Endothelial cell of umbilical vein (primary cell): ENCODE measurements at regions not wholly inside any gene's neighbourhood (a gene's known extent, or its start where the extent isn't known, plus 50 kb on each side); places are given as distances from the start of the nearest gene placed in this dataset.

Experiments used
- BruUV-seq: library from RNA; stranded (reverse); fragments of 400-500 nt; replicated peaks from 2 replicates; lab custom pipeline; 2021; lab: Mats Ljungman, UMichigan
- CTCF ChIA-PET: fragments of 300-600, 350-600 bp; sonication (Branson Sonifier 250); formaldehyde crosslinking; loops from one replicate; lab custom pipeline; 2021; ENCODE audit warnings: antibody characterized with exemption, inconsistent platforms; lab: Charles Lee
- POLR2A ChIA-PET: fragments of 300-600, 350-600 bp; sonication (Branson Sonifier 250); formaldehyde crosslinking; loops from one replicate; lab custom pipeline; 2021; ENCODE audit warnings: antibody characterized with exemption, inconsistent platforms; lab: Charles Lee
- DNase-seq: peaks from one replicate; pipeline ENCODE4 v3.0.0-alpha.2; 2011; ENCODE audit warnings: low read depth, low spot score
- FAIRE-seq: peaks from 2 replicates; lab custom pipeline; 2011; peaks lifted over from hg19 to GRCh38; lab: Jason Lieb, UNC
- H2AFZ ChIP-seq: 2 replicates; pipeline ENCODE4 v1.6.0; 2012; ENCODE audit warnings: low read depth, low read length, control low read depth, inconsistent platforms
- H3K27ac ChIP-seq: 2 replicates; pipeline ENCODE4 v1.5.1; 2011; ENCODE audit warnings: low read depth, mild to moderate bottlenecking, control low read depth, low read length, moderate library complexity; ENCODE audit not compliant: insufficient read depth
- H3K27me3 ChIP-seq, 2 experiments: 2 replicates each; pipeline versions ENCODE4 v1.6.0 to v1.6.1; 2011; ENCODE audit warnings: low read length in 2 of 2, mixed read lengths in 1 of 2; ENCODE audit not compliant: control insufficient read depth in 2 of 2, insufficient read depth in 2 of 2
- H3K36me3 ChIP-seq, 2 experiments: 2 replicates in 1 of 2; 3 replicates in 1 of 2; pipeline ENCODE4 v1.5.1; 2011; ENCODE audit warnings: low read length in 2 of 2, mild to moderate bottlenecking in 1 of 2, moderate library complexity in 1 of 2; ENCODE audit not compliant: control insufficient read depth in 2 of 2, insufficient read depth in 2 of 2; ENCODE audit errors: extremely low read depth in 1 of 2
- H3K4me1 ChIP-seq: 3 replicates; pipeline ENCODE4 v1.5.1; 2011; ENCODE audit warnings: mild to moderate bottlenecking, low read length; ENCODE audit not compliant: control insufficient read depth, insufficient read depth; ENCODE audit errors: extremely low read depth
- H3K4me2 ChIP-seq: 2 replicates; pipeline ENCODE4 v1.6.1; 2011; ENCODE audit warnings: low read length, control low read depth, mixed read lengths; ENCODE audit not compliant: insufficient read depth
- H3K4me3 ChIP-seq, 3 experiments: fragments of 200-600 bp in 1 of 3; sonication (generic), shearing (Covaris generic) in 1 of 3; replicated peaks in 1 of 3; 2 replicates each; pipeline ENCODE4 v1.5.1; 2011 to 2016; ENCODE audit warnings: control low read depth in 3 of 3, low read length in 3 of 3, mild to moderate bottlenecking in 2 of 3, inconsistent platforms in 1 of 3, low read depth in 1 of 3, moderate library complexity in 1 of 3; ENCODE audit not compliant: insufficient read depth in 1 of 3
- H3K79me2 ChIP-seq: 2 replicates; pipeline ENCODE4 v1.6.0; 2012; ENCODE audit warnings: low read length, inconsistent platforms; ENCODE audit not compliant: control insufficient read depth, insufficient read depth
- H3K9ac ChIP-seq: replicated peaks from 2 replicates; pipeline ENCODE3; 2011; ENCODE audit warnings: low read length, control low read depth; ENCODE audit not compliant: insufficient read depth; ENCODE audit errors: extremely low read depth
- H3K9me1 ChIP-seq: replicated peaks from 3 replicates; pipeline ENCODE4 v1.6.0; 2011; ENCODE audit warnings: mild to moderate bottlenecking, low read length; ENCODE audit not compliant: control insufficient read depth, insufficient read depth; ENCODE audit errors: extremely low read depth
- H3K9me3 ChIP-seq: replicated peaks from 2 replicates; pipeline ENCODE4 v1.5.1; 2012; ENCODE audit warnings: low read length, inconsistent platforms; ENCODE audit not compliant: control insufficient read depth, insufficient read depth
- H4K20me1 ChIP-seq: replicated peaks from 2 replicates; pipeline ENCODE3; 2011; ENCODE audit warnings: mild to moderate bottlenecking, low read length; ENCODE audit not compliant: control insufficient read depth, insufficient read depth; ENCODE audit errors: extremely low read depth
- JUN ChIP-seq: IDR thresholded peaks from 2 replicates; pipeline ENCODE4 v1.6.1; 2011; ENCODE audit warnings: borderline replicate concordance, low read depth; ENCODE audit not compliant: insufficient read length, insufficient read depth
- POLR2A ChIP-seq: IDR thresholded peaks from 2 replicates; pipeline ENCODE4 v1.6.1; 2012; ENCODE audit warnings: low read depth, mild to moderate bottlenecking, control low read depth, low read length
- POLR2AphosphoS5 ChIP-seq: IDR thresholded peaks from 2 replicates; pipeline ENCODE4 v1.6.1; 2012; ENCODE audit warnings: low read depth, mild to moderate bottlenecking, control low read depth, low read length, moderate library complexity; ENCODE audit not compliant: insufficient read depth
- dilution Hi-C: fragments of 300-500 bp; cut with MboI; formaldehyde crosslinking; loops from one replicate; pipeline ENCODE4 v1.15.0; 2019; ENCODE audit warnings: low sequenced_read_pairs; ENCODE audit not compliant: extremely low pct_ligation_motif_present
- intact Hi-C: fragments of 100-400 bp; cut with micrococcal nuclease; formaldehyde crosslinking; loops from one replicate; pipeline ENCODE4 v1.10.0; 2022

DNA sequence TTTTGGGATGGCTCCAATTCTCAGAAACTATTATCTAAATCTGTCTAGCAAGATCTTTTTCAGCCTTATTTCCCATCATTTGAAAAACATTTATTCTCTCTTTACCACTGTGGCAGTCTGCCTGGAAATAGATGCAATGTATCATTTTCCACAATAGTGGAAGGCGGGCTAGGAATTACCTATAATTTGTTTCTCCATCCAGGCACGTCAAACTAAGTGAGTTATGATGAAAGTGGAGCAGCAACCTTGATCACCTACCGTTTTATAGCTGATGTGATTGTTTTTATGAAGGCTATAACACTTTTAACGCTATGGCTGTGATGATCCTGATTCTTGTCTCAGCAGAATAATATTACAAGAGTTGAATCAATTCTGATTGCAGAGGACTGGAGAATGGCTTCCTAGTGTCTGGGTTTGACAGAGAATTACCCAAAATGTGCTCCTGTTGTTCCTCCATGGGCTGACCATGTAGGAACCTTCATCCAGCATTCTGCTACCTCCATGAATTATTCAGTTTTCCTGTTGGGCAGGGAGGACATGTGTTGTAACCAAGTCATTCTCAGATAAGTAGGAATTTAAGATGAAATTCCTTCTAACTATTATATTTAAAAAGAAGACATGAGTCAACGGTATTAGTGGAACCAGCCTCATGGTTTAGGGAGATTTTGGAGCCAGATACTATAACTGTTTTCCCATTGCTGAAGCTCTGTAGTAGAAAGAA lies 231.5 kb upstream of the SGO1 start:
- Histone ChIP-seq H3K36me3 (no peaks in the 10 kb centered on the region), H3K4me1 (no peaks in the 10 kb centered on the region), H3K9ac (no peak overlapping the region), H3K27me3 (no peaks in the 10 kb centered on the region), H2AFZ (no peak overlapping the region), H3K4me2 (no peak overlapping the region), H3K9me3 (no peaks in the 10 kb centered on the region), H4K20me1 (no peaks in the 10 kb centered on the region), H3K27ac (no peak overlapping the region), H3K4me3 (no peak overlapping the region), H3K9me1 (no peaks in the 10 kb centered on the region), H3K79me2 (no peaks in the 10 kb centered on the region)
- no peak for DNase-seq
- ChIA-PET POLR2A (no interaction called here), CTCF (no interaction called here)
- no peak for TF ChIP-seq POLR2A
- dilution Hi-C loops (no loop called here), intact Hi-C loops (no loop called here)
- no TSS peak for BruUV-seq
- no peak for FAIRE-seq

DNA sequence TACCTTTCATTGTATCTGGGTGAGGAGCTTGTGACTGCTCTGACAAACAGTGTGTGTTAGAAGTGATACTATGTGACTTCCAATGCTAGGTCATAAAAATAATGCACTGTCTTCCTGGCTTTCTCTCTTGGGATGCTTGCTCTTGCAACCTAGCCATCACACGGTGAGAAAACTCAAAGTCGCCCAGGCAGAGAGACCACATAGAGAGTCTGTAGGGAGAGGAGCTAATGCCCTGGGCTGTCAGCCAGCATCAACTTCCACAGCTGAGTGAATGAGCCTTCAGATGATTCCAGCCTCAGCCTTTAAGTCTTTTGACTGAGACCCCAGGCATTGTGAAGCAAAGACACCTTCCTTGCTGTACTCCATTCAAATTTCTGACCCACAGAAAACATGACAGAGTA lies 220.6 kb upstream of the SGO1 start:
- H3K4me2 ChIP-seq = no peak overlapping the region
- dilution Hi-C loops (no loop called here), intact Hi-C loops (no loop called here)
- no peaks in the 10 kb centered on the region for H3K9me3 ChIP-seq
- no peak overlapping the region for H3K9ac ChIP-seq
- H3K4me3 ChIP-seq = no peak overlapping the region
- no peaks in the 10 kb centered on the region for H3K36me3 ChIP-seq
- H3K9me1 ChIP-seq = no peaks in the 10 kb centered on the region
- H3K4me1 ChIP-seq = no peaks in the 10 kb centered on the region
- H3K79me2 ChIP-seq = no peaks in the 10 kb centered on the region
- DNase-seq = no peak
- no peak overlapping the region for H2AFZ ChIP-seq
- no peak for FAIRE-seq
- H3K27ac ChIP-seq = no peak overlapping the region
- TF ChIP-seq JUN (no peak), POLR2AphosphoS5 (no peak)
- ChIA-PET POLR2A (no interaction called here), CTCF (interaction anchor here (1.0 kb wide), 1 partner anchor 10 kb away, joined by 3 read pairs; no protein-coding TSS in a partner anchor)
- BruUV-seq = no TSS peak
- H4K20me1 ChIP-seq = no peaks in the 10 kb centered on the region
- no peaks in the 10 kb centered on the region for H3K27me3 ChIP-seq
